Esophagus muscularis mucosa (tissue), 2 donors: ENCODE measurements at regions not wholly inside any gene's neighbourhood (a gene's known extent, or its start where the extent isn't known, plus 50 kb on each side); places are given as distances from the start of the nearest gene placed in this dataset.

Source experiments
- EP300 ChIP-seq: sonication (generic); formaldehyde crosslinking; IDR thresholded peaks from one replicate; pipeline ENCODE4 v1.6.1; 2017; ENCODE audit warnings: antibody characterized with exemption
- POLR2A ChIP-seq: fragments of 450-650 bp; IDR thresholded peaks from one replicate; pipeline ENCODE4 v1.6.1; 2017; ENCODE audit warnings: antibody characterized with exemption, moderate library complexity, mild to moderate bottlenecking, low read depth

DNA sequence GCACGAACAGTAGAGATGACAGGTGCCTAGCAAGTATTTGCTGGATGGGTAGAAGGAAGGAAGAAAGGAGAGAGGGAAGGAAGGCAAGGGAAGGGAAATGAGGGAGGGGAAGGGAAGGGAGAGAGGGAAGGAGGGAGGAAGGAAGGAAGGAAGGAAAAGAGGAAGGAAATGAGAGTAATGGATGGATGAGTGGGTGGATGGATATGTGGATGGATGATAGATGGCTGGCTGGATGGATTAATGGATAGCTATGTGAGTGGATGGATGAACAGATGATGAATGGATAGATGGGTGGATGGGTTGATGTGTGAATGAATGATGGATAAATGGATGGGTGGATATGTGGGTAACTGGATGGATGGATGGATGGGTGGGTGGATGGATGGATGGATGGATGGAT lies 125.9 kb upstream of the FGF3 start:
- no peak for TF ChIP-seq POLR2A
- TF ChIP-seq EP300, result no peak
